Activated naive CD4-positive, alpha-beta T cell treated with anti-CD3 and anti-CD28 coated beads, Interleukin-2, amount 10 ng/mL, durations not matched to agents 7 days and 5 days (primary cell): ENCODE measurements at regions not wholly inside any gene's neighbourhood (a gene's known extent, or its start where the extent isn't known, plus 50 kb on each side); places are given as distances from the start of the nearest gene placed in this dataset.
"Not testable (repeated sequence)": the region's sequence is repeated elsewhere in the genome, so short reads cannot be mapped to it uniquely, and the experiment has no call there.

Experiments used
- CTCF ChIA-PET: fragments of 350-600 bp; sonication (Branson Sonifier 250); formaldehyde crosslinking; loops from one replicate; lab custom pipeline; 2021; ENCODE audit warnings: antibody characterized with exemption; lab: Charles Lee
- DNase-seq: peaks from one replicate; pipeline ENCODE4 v3.0.0-alpha.2; 2020
- H3K27ac Mint-ChIP-seq: one replicate; pipeline ENCODE4 v1.8.0; 2021; ENCODE audit warnings: mild to moderate bottlenecking, moderate library complexity, mixed read lengths
- H3K27me3 Mint-ChIP-seq: one replicate; pipeline ENCODE4 v1.8.0; 2021; ENCODE audit warnings: mild to moderate bottlenecking, mixed read lengths
- H3K36me3 Mint-ChIP-seq: one replicate; pipeline ENCODE4 v1.8.0; 2021; ENCODE audit warnings: mixed read lengths
- H3K4me1 Mint-ChIP-seq: one replicate; pipeline ENCODE4 v1.8.0; 2021; ENCODE audit warnings: mixed read lengths
- H3K4me3 Mint-ChIP-seq: one replicate; pipeline ENCODE4 v1.8.0; 2021; ENCODE audit warnings: mild to moderate bottlenecking, moderate library complexity, mixed read lengths
- H3K9me3 Mint-ChIP-seq: one replicate; pipeline ENCODE4 v1.8.0; 2021; ENCODE audit warnings: mixed read lengths

GRCh38 chr1:83055391-83056170 lies 943.4 kb downstream of the TTLL7 start:
- Mint-ChIP-seq H3K27ac (no peak overlapping the region), H3K36me3 (no peaks in the 10 kb centered on the region), H3K4me3 (no peak overlapping the region), H3K27me3 (no peaks in the 10 kb centered on the region), H3K4me1 (no peaks in the 10 kb centered on the region), H3K9me3 (peaks cover 8% of the 10 kb centered on the region)
- CTCF ChIA-PET: no interaction called here
- no peak for DNase-seq

GRCh38 chr1:83053446-83053845 lies 945.5 kb downstream of the TTLL7 start:
- Mint-ChIP-seq H3K36me3 (no peaks in the 10 kb centered on the region), H3K27ac (no peak overlapping the region), H3K27me3 (no peaks in the 10 kb centered on the region), H3K4me3 (no peak overlapping the region), H3K9me3 (peaks cover 16% of the 10 kb centered on the region), H3K4me1 (no peaks in the 10 kb centered on the region)
- CTCF ChIA-PET: no interaction called here
- DNase-seq: no peak

GRCh38 chr1:83052865-83053264 lies 946.1 kb downstream of the TTLL7 start:
- Mint-ChIP-seq H3K4me3 (no peak overlapping the region), H3K36me3 (no peaks in the 10 kb centered on the region), H3K27me3 (no peaks in the 10 kb centered on the region), H3K9me3 (peaks cover 16% of the 10 kb centered on the region), H3K4me1 (no peaks in the 10 kb centered on the region), H3K27ac (no peak overlapping the region)
- CTCF ChIA-PET: no interaction called here
- DNase-seq: no peak

GRCh38 chr1:83051053-83051452 lies 947.9 kb downstream of the TTLL7 start:
- H3K27ac Mint-ChIP-seq, H3K4me3 Mint-ChIP-seq, CTCF ChIA-PET, H3K27me3 Mint-ChIP-seq, H3K4me1 Mint-ChIP-seq, DNase-seq, H3K36me3 Mint-ChIP-seq: not testable (repeated sequence)
- peaks cover 16% of the 10 kb centered on the region for H3K9me3 Mint-ChIP-seq

- Mint-ChIP-seq H3K4me3 (no peak overlapping the region), H3K27me3 (peaks cover 4% of the 10 kb centered on the region), H3K36me3 (no peaks in the 10 kb centered on the region), H3K27ac (no peak overlapping the region), H3K9me3 (no peaks in the 10 kb centered on the region), H3K4me1 (no peaks in the 10 kb centered on the region)
- no peak for DNase-seq
- CTCF ChIA-PET: no interaction called here
Measured at GRCh38 chr1:83043244-83043643, 955.7 kb downstream of the TTLL7 start.

GRCh38 chr1:83039091-83039490 lies 959.8 kb downstream of the TTLL7 start:
- CTCF ChIA-PET, H3K4me1 Mint-ChIP-seq: not testable (repeated sequence)

GRCh38 chr1:83034851-83035250 lies 964.1 kb downstream of the TTLL7 start:
- H3K27me3 Mint-ChIP-seq: no peaks in the 10 kb centered on the region
- DNase-seq: no peak
- H3K4me1 Mint-ChIP-seq: no peaks in the 10 kb centered on the region
- no peaks in the 10 kb centered on the region for H3K36me3 Mint-ChIP-seq
- CTCF ChIA-PET: no interaction called here
- H3K27ac Mint-ChIP-seq: no peak overlapping the region
- peaks cover 3% of the 10 kb centered on the region for H3K9me3 Mint-ChIP-seq
- H3K4me3 Mint-ChIP-seq: no peak overlapping the region

More at GRCh38 chr1:83039091-83039490, 959.8 kb downstream of the TTLL7 start:
- not testable (repeated sequence) for H3K27me3 Mint-ChIP-seq, H3K36me3 Mint-ChIP-seq, H3K27ac Mint-ChIP-seq, H3K9me3 Mint-ChIP-seq, DNase-seq, H3K4me3 Mint-ChIP-seq

- CTCF ChIA-PET: no interaction called here
- H3K4me3 Mint-ChIP-seq: no peak overlapping the region
- no peaks in the 10 kb centered on the region for H3K27me3 Mint-ChIP-seq
- H3K36me3 Mint-ChIP-seq: no peaks in the 10 kb centered on the region
- no peaks in the 10 kb centered on the region for H3K4me1 Mint-ChIP-seq
- DNase-seq: no peak
- H3K9me3 Mint-ChIP-seq: peaks cover 3% of the 10 kb centered on the region
- H3K27ac Mint-ChIP-seq: no peak overlapping the region
Measured at GRCh38 chr1:83033682-83034081, 965.2 kb downstream of the TTLL7 start.

- Mint-ChIP-seq H3K9me3 (no peaks in the 10 kb centered on the region), H3K4me1 (no peaks in the 10 kb centered on the region), H3K27me3 (no peaks in the 10 kb centered on the region), H3K27ac (no peak overlapping the region), H3K4me3 (no peak overlapping the region), H3K36me3 (no peaks in the 10 kb centered on the region)
- DNase-seq: no peak
- CTCF ChIA-PET: no interaction called here
Measured at GRCh38 chr1:83029916-83030315, 969.0 kb downstream of the TTLL7 start.

- H3K27ac Mint-ChIP-seq: no peak overlapping the region
- H3K4me1 Mint-ChIP-seq: no peaks in the 10 kb centered on the region
- H3K36me3 Mint-ChIP-seq: no peaks in the 10 kb centered on the region
- CTCF ChIA-PET: no interaction called here
- no peak for DNase-seq
- no peak overlapping the region for H3K4me3 Mint-ChIP-seq
- H3K9me3 Mint-ChIP-seq: no peaks in the 10 kb centered on the region
- H3K27me3 Mint-ChIP-seq: no peaks in the 10 kb centered on the region
Measured at GRCh38 chr1:83029050-83029449, 969.9 kb downstream of the TTLL7 start.

GRCh38 chr1:83028467-83028866 lies 970.5 kb downstream of the TTLL7 start:
- Mint-ChIP-seq H3K27ac (no peak overlapping the region), H3K27me3 (no peaks in the 10 kb centered on the region), H3K36me3 (no peaks in the 10 kb centered on the region), H3K9me3 (no peaks in the 10 kb centered on the region), H3K4me3 (no peak overlapping the region), H3K4me1 (no peaks in the 10 kb centered on the region)
- CTCF ChIA-PET: no interaction called here
- no peak for DNase-seq

- Mint-ChIP-seq H3K27me3 (no peaks in the 10 kb centered on the region), H3K27ac (no peak overlapping the region), H3K36me3 (no peaks in the 10 kb centered on the region), H3K9me3 (no peaks in the 10 kb centered on the region), H3K4me1 (no peaks in the 10 kb centered on the region), H3K4me3 (no peak overlapping the region)
- CTCF ChIA-PET: no interaction called here
- no peak for DNase-seq
Measured at GRCh38 chr1:83027511-83027910, 971.4 kb downstream of the TTLL7 start.

GRCh38 chr1:83026745-83027144 lies 972.2 kb downstream of the TTLL7 start:
- CTCF ChIA-PET: no interaction called here
- no peaks in the 10 kb centered on the region for H3K36me3 Mint-ChIP-seq
- H3K27ac Mint-ChIP-seq: no peak overlapping the region
- DNase-seq: no peak
- no peaks in the 10 kb centered on the region for H3K27me3 Mint-ChIP-seq
- H3K9me3 Mint-ChIP-seq: no peaks in the 10 kb centered on the region
- no peak overlapping the region for H3K4me3 Mint-ChIP-seq
- no peaks in the 10 kb centered on the region for H3K4me1 Mint-ChIP-seq

- peaks cover 2% of the 10 kb centered on the region for H3K9me3 Mint-ChIP-seq
- no peak for DNase-seq
- CTCF ChIA-PET: no interaction called here
- H3K36me3 Mint-ChIP-seq: no peaks in the 10 kb centered on the region
- no peak overlapping the region for H3K27ac Mint-ChIP-seq
- H3K4me3 Mint-ChIP-seq: no peak overlapping the region
- H3K27me3 Mint-ChIP-seq: no peaks in the 10 kb centered on the region
- no peaks in the 10 kb centered on the region for H3K4me1 Mint-ChIP-seq
Measured at GRCh38 chr1:83024251-83024767, 974.6 kb downstream of the TTLL7 start.

- Mint-ChIP-seq H3K4me3 (no peak overlapping the region), H3K9me3 (peaks cover 2% of the 10 kb centered on the region), H3K27ac (no peak overlapping the region), H3K27me3 (no peaks in the 10 kb centered on the region), H3K36me3 (no peaks in the 10 kb centered on the region), H3K4me1 (no peaks in the 10 kb centered on the region)
- CTCF ChIA-PET: no interaction called here
- DNase-seq: no peak
Measured at GRCh38 chr1:83023212-83023611, 975.7 kb downstream of the TTLL7 start.
